Adrenal gland (tissue), 9 donors: ENCODE measurements at regions not wholly inside any gene's neighbourhood (a gene's known extent, or its start where the extent isn't known, plus 50 kb on each side); places are given as distances from the start of the nearest gene placed in this dataset.

Experiments
- DNase-seq, 7 donors: peaks; one replicate each; pipeline ENCODE4 v3.0.0-alpha.2; 2019 to 2020
- H3K27ac ChIP-seq, 5 donors: fragments of 200-600 bp; sonication (generic) in 4 of 5; 1 replicate in 3 of 5; 2 replicates in 2 of 5; pipeline versions ENCODE4 v1.5.1 to v1.8.0; 2016 to 2020; ENCODE audit warnings: mild to moderate bottlenecking in 1 of 5
- H3K27me3 ChIP-seq: fragments of 200-600 bp; 2 replicates; pipeline ENCODE4 v1.8.0; 2021
- H3K36me3 ChIP-seq, 2 donors: fragments of 200-600 bp; replicated peaks in 1 of 2; 1 replicate in 1 of 2; 2 replicates in 1 of 2; pipeline versions ENCODE4 v1.5.1 to v1.8.0; 2018 to 2022
- H3K4me1 ChIP-seq, 2 donors: fragments of 200-600 bp; replicated peaks in 1 of 2; 1 replicate in 1 of 2; 2 replicates in 1 of 2; pipeline versions ENCODE4 v1.5.1 to v1.8.0; 2018 to 2021
- H3K4me3 ChIP-seq, 4 donors: fragments of 200-600 bp; sonication (generic) in 3 of 4; one replicate each; pipeline ENCODE4 v1.5.1; 2016 to 2018
- H3K9me3 ChIP-seq, 3 donors: fragments of 200-600 bp; sonication (generic) in 1 of 3; replicated peaks in 1 of 3; 1 replicate in 2 of 3; 2 replicates in 1 of 3; pipeline versions ENCODE4 v1.5.1 to v1.8.0; 2016 to 2021
- CTCF ChIP-seq, 6 experiments: fragments of 450-650 bp in 4 of 6; fragments of 200-600 bp in 2 of 6; sonication (generic) in 1 of 6; IDR thresholded peaks; 1 replicate in 5 of 6; 2 replicates in 1 of 6; pipeline versions ENCODE4 v1.5.1 to v1.8.0; 2016 to 2021; ENCODE audit warnings: antibody characterized with exemption in 6 of 6, mild to moderate bottlenecking in 2 of 6, moderate library complexity in 1 of 6
- POLR2A ChIP-seq, 2 donors: fragments of 450-650 bp; IDR thresholded peaks; one replicate each; pipeline ENCODE4 v1.6.1; 2017; ENCODE audit warnings: antibody characterized with exemption in 2 of 2, mild to moderate bottlenecking in 2 of 2, moderate library complexity in 1 of 2
- WGBS, 4 donors: extraction: QIAGEN DNeasy Blood & Tissue Kit in 2 of 4; methylation state at CpG; one replicate each; pipeline versions ENCODE4 v1.1.5 to v1.1.7; 2013 to 2017; 5-methylcytosine and 5-hydroxymethylcytosine counted together
- intact Hi-C, 2 donors: fragments of 100-400 bp; cut with DNase I; formaldehyde crosslinking; loops; one replicate each; pipeline versions ENCODE4 v1.14.1 to v1.15.0; 2022 to 2023
- donor health status: healthy with polysubstance abuse.
- donor health status: Bipolar disorder and iron deficiency.
- donor health status: DM: yes; HTN: yes; CAD: no.
- donor health status: DM: no; HTN: no; CAD: no.
- donor health status: DM: no; HTN: no; CAD: no.

GRCh38 chr7:116138202-116138801 is 72.0 kb upstream of the TES start:
- no peaks in the 10 kb centered on the region for H3K4me1 ChIP-seq
- no peaks in the 10 kb centered on the region for H3K27me3 ChIP-seq
- TF ChIP-seq POLR2A (IDR thresholded peaks at IDR 0.05) (no peak), CTCF (IDR thresholded peaks at IDR 0.05) (peak; percentile 44 to 74 (median 63))
- 14 to 17% (median 16%) methylated on average over 2 of the region's 2 CpGs for WGBS, 4 donors
- H3K9me3 ChIP-seq = no peaks in the 10 kb centered on the region
- no peak overlapping the region for H3K4me3 ChIP-seq
- H3K36me3 ChIP-seq = no peaks in the 10 kb centered on the region
- intact Hi-C loops = no loop called here
- DNase-seq = peak in 3 of 7 donors; percentile 8 to 20 (median 18)
- H3K27ac ChIP-seq = no peak overlapping the region

GRCh38 chr7:116139007-116139406 is 71.3 kb upstream of the TES start:
- 70 to 78% (median 74%) methylated on average over 6 of the region's 6 CpGs for WGBS, 4 donors
- no peaks in the 10 kb centered on the region for H3K36me3 ChIP-seq

GRCh38 chr7:116139807-116140206 is 70.5 kb upstream of the TES start:
- no peaks in the 10 kb centered on the region for H3K9me3 ChIP-seq
- H3K27ac ChIP-seq = no peak overlapping the region
- intact Hi-C loops = no loop called here
- TF ChIP-seq POLR2A (IDR thresholded peaks at IDR 0.05) (no peak), CTCF (IDR thresholded peaks at IDR 0.05) (no peak)
- H3K4me1 ChIP-seq = no peaks in the 10 kb centered on the region
- no peak overlapping the region for H3K4me3 ChIP-seq
- no peaks in the 10 kb centered on the region for H3K36me3 ChIP-seq
- DNase-seq = no peak
- no peaks in the 10 kb centered on the region for H3K27me3 ChIP-seq

More at GRCh38 chr7:116139007-116139406, 71.3 kb upstream of the TES start:
- no peak overlapping the region for H3K27ac ChIP-seq
- DNase-seq = no peak
- TF ChIP-seq POLR2A (IDR thresholded peaks at IDR 0.05) = no peak
- no peak for TF ChIP-seq CTCF (IDR thresholded peaks at IDR 0.05)
- H3K27me3 ChIP-seq = no peaks in the 10 kb centered on the region
- H3K4me1 ChIP-seq = no peaks in the 10 kb centered on the region
- no peaks in the 10 kb centered on the region for H3K9me3 ChIP-seq
- no peak overlapping the region for H3K4me3 ChIP-seq
- intact Hi-C loops = no loop called here

GRCh38 chr7:116142374-116142773 is 68.0 kb upstream of the TES start:
- H3K4me3 ChIP-seq = no peak overlapping the region
- 85 to 100% (median 91%) methylated on average over 1 of the region's 1 CpG for WGBS, 4 donors
- H3K36me3 ChIP-seq = no peaks in the 10 kb centered on the region
- TF ChIP-seq POLR2A (IDR thresholded peaks at IDR 0.05) (no peak), CTCF (IDR thresholded peaks at IDR 0.05) (no peak)
- H3K27me3 ChIP-seq = no peaks in the 10 kb centered on the region
- H3K4me1 ChIP-seq = no peaks in the 10 kb centered on the region
- no peak overlapping the region for H3K27ac ChIP-seq
- intact Hi-C loops = no loop called here
- H3K9me3 ChIP-seq = no peaks in the 10 kb centered on the region
- no peak for DNase-seq
